WTC11 (cell line): ENCODE measurements at regions not wholly inside any gene's neighbourhood (a gene's known extent, or its start where the extent isn't known, plus 50 kb on each side); places are given as distances from the start of the nearest gene placed in this dataset.

Experiments
- ATAC-seq: fragments of 200-7000 bp; cut with Tn5 transposase; 2 replicates; pipeline ENCODE4 v1.10.0; 2021; ENCODE audit warnings: mild to moderate bottlenecking, moderate library complexity
- CTCF ChIA-PET: fragments of 300-600 bp; sonication (Branson Sonifier 250); formaldehyde crosslinking; loops from one replicate; lab custom pipeline; 2021; ENCODE audit warnings: antibody characterized with exemption; lab: Charles Lee
- POLR2A ChIA-PET: fragments of 350-600 bp; sonication (Branson Sonifier 250); formaldehyde crosslinking; loops from one replicate; lab custom pipeline; 2021; ENCODE audit warnings: antibody characterized with exemption; lab: Charles Lee
- DNase-seq: peaks from one replicate; pipeline ENCODE4 v3.0.0; 2021; ENCODE audit warnings: low spot score
- H3K27ac Mint-ChIP-seq: 2 replicates; pipeline ENCODE4 v1.8.0; 2021; ENCODE audit warnings: mixed read lengths
- H3K27me3 Mint-ChIP-seq: 2 replicates; pipeline ENCODE4 v1.8.0; 2021; ENCODE audit warnings: low read depth, mild to moderate bottlenecking, moderate library complexity, mixed read lengths
- H3K36me3 Mint-ChIP-seq: 2 replicates; pipeline ENCODE4 v1.8.0; 2021; ENCODE audit warnings: mixed read lengths
- H3K4me1 Mint-ChIP-seq: 2 replicates; pipeline ENCODE4 v1.8.0; 2022; ENCODE audit warnings: mixed read lengths
- H3K4me3 Mint-ChIP-seq: 2 replicates; pipeline ENCODE4 v1.8.0; 2021; ENCODE audit warnings: mild to moderate bottlenecking, moderate library complexity, mixed read lengths
- H3K9me3 Mint-ChIP-seq: 2 replicates; pipeline ENCODE4 v1.8.0; 2021; ENCODE audit warnings: mixed read lengths
- AR ChIP-seq: fragments of 250-450 bp; sonication (Bioruptor Pico); IDR thresholded peaks from 2 replicates; pipeline ENCODE4 v1.9.0; 2021; ENCODE audit warnings: mild to moderate bottlenecking
- CREB1 ChIP-seq: sonication (generic); formaldehyde crosslinking; IDR thresholded peaks from 2 replicates; pipeline ENCODE4 v1.8.0; 2023; ENCODE audit warnings: mild to moderate bottlenecking, missing genetic modification reagents
- ESRRA ChIP-seq: sonication (generic); formaldehyde crosslinking; IDR thresholded peaks from 2 replicates; pipeline ENCODE4 v1.8.1; 2022; ENCODE audit warnings: mild to moderate bottlenecking, missing genetic modification reagents, borderline replicate concordance
- FOXP4 ChIP-seq: sonication (generic); formaldehyde crosslinking; IDR thresholded peaks from 2 replicates; pipeline ENCODE4 v1.8.0; 2022; ENCODE audit warnings: mild to moderate bottlenecking, missing genetic modification reagents
- KAT7 ChIP-seq: sonication (generic); formaldehyde crosslinking; IDR thresholded peaks from 2 replicates; pipeline ENCODE4 v1.8.1; 2023; ENCODE audit warnings: missing genetic modification reagents, mild to moderate bottlenecking, borderline replicate concordance
- RELA ChIP-seq: sonication (generic); formaldehyde crosslinking; IDR thresholded peaks from 2 replicates; pipeline ENCODE4 v1.8.1; 2022; ENCODE audit warnings: missing genetic modification reagents, mild to moderate bottlenecking, borderline replicate concordance
- ZNF263 ChIP-seq: sonication (generic); formaldehyde crosslinking; IDR thresholded peaks from 2 replicates; pipeline ENCODE4 v1.8.1; 2022; ENCODE audit warnings: low read depth, mild to moderate bottlenecking, moderate library complexity, missing genetic modification reagents
- ZNF317 ChIP-seq: sonication (generic); formaldehyde crosslinking; IDR thresholded peaks from 2 replicates; pipeline ENCODE4 v1.8.1; 2023; ENCODE audit warnings: low read depth, mild to moderate bottlenecking, moderate library complexity, missing genetic modification reagents, borderline replicate concordance
- ZNF423 ChIP-seq: fragments of 250-450 bp; sonication (Bioruptor Pico); IDR thresholded peaks from 2 replicates; pipeline ENCODE4 v2.1.2; 2022; ENCODE audit warnings: mild to moderate bottlenecking, moderate library complexity
- ZNF532 ChIP-seq: fragments of 250-450 bp; sonication (Bioruptor Pico); IDR thresholded peaks from 2 replicates; pipeline ENCODE4 v1.9.0; 2021; ENCODE audit warnings: mild to moderate bottlenecking, borderline replicate concordance
- ZSCAN18 ChIP-seq: fragments of 250-450 bp; sonication (Bioruptor Pico); IDR thresholded peaks from 2 replicates; pipeline ENCODE4 v2.1.2; 2022; ENCODE audit warnings: mild to moderate bottlenecking, moderate library complexity
- TF ChIP-seq, protein P1 (sequence below): sonication (generic); formaldehyde crosslinking; IDR thresholded peaks from 2 replicates; pipeline ENCODE4 v1.8.0; 2022; ENCODE audit warnings: mild to moderate bottlenecking, missing genetic modification reagents
- TF ChIP-seq, protein P2 (sequence below): sonication (generic); formaldehyde crosslinking; IDR thresholded peaks from 2 replicates; pipeline ENCODE4 v1.8.1; 2022; ENCODE audit warnings: mild to moderate bottlenecking, moderate library complexity, missing genetic modification reagents
- TF ChIP-seq, protein P3 (sequence below): sonication (generic); formaldehyde crosslinking; IDR thresholded peaks from 2 replicates; pipeline ENCODE4 v1.8.1; 2022; ENCODE audit warnings: low read depth, missing genetic modification reagents, borderline replicate concordance
- TF ChIP-seq, protein P4 (sequence below): sonication (generic); formaldehyde crosslinking; conservative IDR thresholded peaks from 2 replicates; pipeline ENCODE4 v1.8.1; 2023; ENCODE audit warnings: mild to moderate bottlenecking, low read depth, missing genetic modification reagents, moderate library complexity

DNA sequence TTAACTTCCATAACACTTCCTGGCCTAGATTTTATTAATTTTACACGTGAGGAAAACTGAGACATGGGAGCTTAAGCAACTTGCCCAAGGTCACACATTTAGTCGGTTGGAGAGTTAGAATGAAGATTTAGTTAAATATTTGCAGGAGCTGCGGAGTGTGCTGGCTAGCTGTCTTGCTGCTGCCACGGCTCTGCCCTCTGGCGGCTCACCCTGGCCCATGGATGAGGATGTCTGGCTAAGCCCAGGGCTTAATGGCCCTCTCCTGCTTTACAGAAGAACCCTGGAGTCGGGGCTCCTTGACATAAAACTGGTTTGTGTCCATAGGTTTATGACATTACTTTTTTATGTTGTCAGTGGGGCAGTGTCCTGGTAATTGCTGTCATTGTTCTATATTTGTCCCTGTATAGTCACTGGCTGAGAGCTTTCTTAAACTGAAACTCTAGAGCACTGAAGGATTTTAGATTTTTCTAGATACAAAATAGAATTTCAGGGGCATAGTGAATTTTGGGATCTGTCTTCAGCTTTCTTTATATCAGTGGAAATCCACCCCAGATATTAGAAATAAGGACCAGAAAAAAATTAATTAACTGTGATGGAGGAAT is 88.9 kb upstream of the WLS start:
- H3K36me3 Mint-ChIP-seq, result no peaks in the 10 kb centered on the region
- ATAC-seq, result peak; percentile 90
- POLR2A ChIA-PET, result no interaction called here
- no peaks in the 10 kb centered on the region; the same call in 1 of the 2 replicates for H3K27me3 Mint-ChIP-seq
- TF ChIP-seq ESRRA (CRISPR knock-in tag), result no peak
- no peaks in the 10 kb centered on the region for H3K9me3 Mint-ChIP-seq
- H3K4me1 Mint-ChIP-seq, result peaks cover 13% of the 10 kb centered on the region
- H3K27ac Mint-ChIP-seq, result no peak overlapping the region
- DNase-seq, result peak; percentile 73
- CTCF ChIA-PET, result interaction anchor here (0.6 to 4.3 kb wide), 19 partner anchors 12 to 214 kb away, joined by 3 to 57 read pairs (median 4); partner anchors contain the start of gene WLS
- no peak overlapping the region for H3K4me3 Mint-ChIP-seq

DNA sequence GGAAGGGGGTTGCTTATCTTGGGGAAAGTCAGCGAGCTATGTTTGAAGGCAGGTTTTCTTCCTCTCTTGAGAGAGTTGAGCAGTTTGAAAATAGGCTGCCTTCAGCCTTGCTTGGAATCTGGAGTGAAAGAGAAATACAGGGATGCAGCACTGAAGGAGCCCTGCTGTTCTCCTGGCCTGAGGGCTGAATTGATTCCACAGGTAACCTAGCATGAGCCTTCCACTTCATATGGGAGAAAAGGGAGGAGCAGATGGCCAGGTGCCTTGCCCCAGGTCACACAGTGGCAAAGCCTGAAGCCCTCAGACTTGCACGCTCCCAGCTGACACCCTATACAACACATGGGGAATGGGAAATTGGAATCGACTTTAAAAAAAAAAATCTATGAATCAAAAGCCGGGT is 88.0 kb upstream of the WLS start:
- DNase-seq (peak; percentile 25), ATAC-seq (peak; percentile 84)
- CTCF ChIA-PET, result interaction anchor here (0.6 to 4.3 kb wide), 15 partner anchors 13 to 310 kb away, joined by 3 to 57 read pairs (median 4); partner anchors contain the start of gene WLS
- H3K27me3 Mint-ChIP-seq, result no peaks in the 10 kb centered on the region; the same call in 1 of the 2 replicates
- peaks cover 13% of the 10 kb centered on the region for H3K4me1 Mint-ChIP-seq
- no peak overlapping the region for H3K4me3 Mint-ChIP-seq
- TF ChIP-seq FOXP4 (CRISPR knock-in tag) (no peak), ZNF423 (no peak), ZNF317 (CRISPR knock-in tag) (no peak), RELA (no peak), ZSCAN18 (CRISPR knock-in tag) (no peak), KAT7 (CRISPR knock-in tag) (no peak), AR (CRISPR knock-in tag) (no peak), ZNF532 (no peak), ZNF263 (CRISPR knock-in tag) (no peak), CREB1 (CRISPR knock-in tag) (no peak)
- TF ChIP-seq, protein P1, sequence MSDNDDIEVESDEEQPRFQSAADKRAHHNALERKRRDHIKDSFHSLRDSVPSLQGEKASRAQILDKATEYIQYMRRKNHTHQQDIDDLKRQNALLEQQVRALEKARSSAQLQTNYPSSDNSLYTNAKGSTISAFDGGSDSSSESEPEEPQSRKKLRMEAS (CRISPR knock-in tag), result no peak
- TF ChIP-seq, protein P2, sequence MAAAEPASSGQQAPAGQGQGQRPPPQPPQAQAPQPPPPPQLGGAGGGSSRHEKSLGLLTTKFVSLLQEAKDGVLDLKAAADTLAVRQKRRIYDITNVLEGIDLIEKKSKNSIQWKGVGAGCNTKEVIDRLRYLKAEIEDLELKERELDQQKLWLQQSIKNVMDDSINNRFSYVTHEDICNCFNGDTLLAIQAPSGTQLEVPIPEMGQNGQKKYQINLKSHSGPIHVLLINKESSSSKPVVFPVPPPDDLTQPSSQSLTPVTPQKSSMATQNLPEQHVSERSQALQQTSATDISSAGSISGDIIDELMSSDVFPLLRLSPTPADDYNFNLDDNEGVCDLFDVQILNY (CRISPR knock-in tag), result no peak
- TF ChIP-seq, protein P3, sequence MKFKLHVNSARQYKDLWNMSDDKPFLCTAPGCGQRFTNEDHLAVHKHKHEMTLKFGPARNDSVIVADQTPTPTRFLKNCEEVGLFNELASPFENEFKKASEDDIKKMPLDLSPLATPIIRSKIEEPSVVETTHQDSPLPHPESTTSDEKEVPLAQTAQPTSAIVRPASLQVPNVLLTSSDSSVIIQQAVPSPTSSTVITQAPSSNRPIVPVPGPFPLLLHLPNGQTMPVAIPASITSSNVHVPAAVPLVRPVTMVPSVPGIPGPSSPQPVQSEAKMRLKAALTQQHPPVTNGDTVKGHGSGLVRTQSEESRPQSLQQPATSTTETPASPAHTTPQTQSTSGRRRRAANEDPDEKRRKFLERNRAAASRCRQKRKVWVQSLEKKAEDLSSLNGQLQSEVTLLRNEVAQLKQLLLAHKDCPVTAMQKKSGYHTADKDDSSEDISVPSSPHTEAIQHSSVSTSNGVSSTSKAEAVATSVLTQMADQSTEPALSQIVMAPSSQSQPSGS (CRISPR knock-in tag), result no peak
- TF ChIP-seq, protein P4, sequence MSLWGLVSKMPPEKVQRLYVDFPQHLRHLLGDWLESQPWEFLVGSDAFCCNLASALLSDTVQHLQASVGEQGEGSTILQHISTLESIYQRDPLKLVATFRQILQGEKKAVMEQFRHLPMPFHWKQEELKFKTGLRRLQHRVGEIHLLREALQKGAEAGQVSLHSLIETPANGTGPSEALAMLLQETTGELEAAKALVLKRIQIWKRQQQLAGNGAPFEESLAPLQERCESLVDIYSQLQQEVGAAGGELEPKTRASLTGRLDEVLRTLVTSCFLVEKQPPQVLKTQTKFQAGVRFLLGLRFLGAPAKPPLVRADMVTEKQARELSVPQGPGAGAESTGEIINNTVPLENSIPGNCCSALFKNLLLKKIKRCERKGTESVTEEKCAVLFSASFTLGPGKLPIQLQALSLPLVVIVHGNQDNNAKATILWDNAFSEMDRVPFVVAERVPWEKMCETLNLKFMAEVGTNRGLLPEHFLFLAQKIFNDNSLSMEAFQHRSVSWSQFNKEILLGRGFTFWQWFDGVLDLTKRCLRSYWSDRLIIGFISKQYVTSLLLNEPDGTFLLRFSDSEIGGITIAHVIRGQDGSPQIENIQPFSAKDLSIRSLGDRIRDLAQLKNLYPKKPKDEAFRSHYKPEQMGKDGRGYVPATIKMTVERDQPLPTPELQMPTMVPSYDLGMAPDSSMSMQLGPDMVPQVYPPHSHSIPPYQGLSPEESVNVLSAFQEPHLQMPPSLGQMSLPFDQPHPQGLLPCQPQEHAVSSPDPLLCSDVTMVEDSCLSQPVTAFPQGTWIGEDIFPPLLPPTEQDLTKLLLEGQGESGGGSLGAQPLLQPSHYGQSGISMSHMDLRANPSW (CRISPR knock-in tag), result no peak
- H3K36me3 Mint-ChIP-seq, result no peaks in the 10 kb centered on the region
- POLR2A ChIA-PET, result no interaction called here
- peak overlapping the region; percentile 34; the same call in 1 of the 2 replicates for H3K27ac Mint-ChIP-seq
- H3K9me3 Mint-ChIP-seq, result no peaks in the 10 kb centered on the region
